ENCODE measurements at regions not wholly inside any gene's neighbourhood (a gene's known extent, or its start where the extent isn't known, plus 50 kb on each side); places are given as distances from the start of the nearest gene placed in this dataset.
"Not testable (repeated sequence)": the region's sequence is repeated elsewhere in the genome, so short reads cannot be mapped to it uniquely, and the experiment has no call there.

DNA sequence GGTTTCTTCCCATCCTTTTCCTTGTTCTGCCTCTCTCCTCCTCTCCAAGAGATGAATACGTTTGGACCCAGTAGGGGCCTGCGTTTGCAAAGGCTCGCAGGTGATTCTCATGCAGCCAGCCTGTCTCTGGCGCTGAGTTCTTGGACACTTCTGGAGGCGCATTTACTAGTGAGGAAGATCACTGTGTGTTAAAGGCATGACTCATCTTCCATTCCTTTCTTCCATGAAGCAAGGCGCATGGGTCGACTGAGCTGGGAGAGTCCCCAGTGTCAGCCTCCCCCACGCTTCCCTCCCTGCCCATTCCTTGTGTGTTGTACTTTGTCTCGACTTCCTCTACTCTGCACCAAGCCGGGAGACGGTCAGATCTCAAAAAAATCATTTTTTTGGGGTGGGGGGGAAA, 159.9 kb upstream of the EEF2KMT start:
- no peak for ATAC-seq (replicated peaks in 6 of 8)
- Histone ChIP-seq H3K4me1 (replicated peaks in 1 of 2) (peaks cover 7 to 13% of the 10 kb centered on the region in 2 donors), H3K4me3 (no peak overlapping the region), H3K27ac (no peak overlapping the region)
- in situ Hi-C loops (cut with MboI; ENCODE audit: low pct_unique_long_range_greater_than_20kb in 2 of 9, low sequenced_read_pairs in 9 of 9, unreplicated experiment in 9 of 9) = no loop called here
- 0 to 40% (median 15%) methylated on average over 1 to 7 of the region's 11 CpGs; no CpG with 5 or more reads in 7 of the 10 experiments for WGBS, 10 experiments

DNA sequence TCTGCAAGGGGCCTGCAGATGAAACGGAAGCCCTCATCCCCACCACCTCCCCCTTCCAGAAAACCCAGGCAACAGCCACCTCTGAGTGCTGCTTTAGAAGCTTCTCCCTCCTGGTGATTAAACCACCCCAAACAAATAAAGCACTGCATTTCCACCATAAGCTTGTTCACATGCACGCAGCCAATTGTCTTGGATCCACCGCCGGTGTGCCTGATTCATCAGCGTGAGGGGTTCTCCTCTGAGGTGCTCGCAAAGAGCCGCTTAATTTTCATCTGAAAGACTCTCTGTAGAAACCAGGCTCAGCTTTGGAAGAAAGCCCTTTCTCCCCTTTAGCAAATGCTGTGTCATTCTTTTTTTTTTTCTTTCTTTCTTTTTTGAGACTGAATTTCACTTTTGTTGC, 155.2 kb upstream of the EEF2KMT start:
- H3K27ac ChIP-seq = no peak overlapping the region
- ATAC-seq (replicated peaks in 6 of 8) = peak in 2 of 8 experiments; percentile 29 to 50
- H3K4me3 ChIP-seq = no peak overlapping the region
- 0 to 12% (median 4%) methylated on average over 1 to 3 of the region's 7 CpGs; no CpG with 5 or more reads in 6 of the 10 experiments for WGBS, 10 experiments
- H3K4me1 ChIP-seq (replicated peaks in 1 of 2) = peaks cover 8 to 18% of the 10 kb centered on the region in 2 donors
- in situ Hi-C loops (cut with MboI; ENCODE audit: low pct_unique_long_range_greater_than_20kb in 2 of 9, low sequenced_read_pairs in 9 of 9, unreplicated experiment in 9 of 9) = no loop called here

DNA sequence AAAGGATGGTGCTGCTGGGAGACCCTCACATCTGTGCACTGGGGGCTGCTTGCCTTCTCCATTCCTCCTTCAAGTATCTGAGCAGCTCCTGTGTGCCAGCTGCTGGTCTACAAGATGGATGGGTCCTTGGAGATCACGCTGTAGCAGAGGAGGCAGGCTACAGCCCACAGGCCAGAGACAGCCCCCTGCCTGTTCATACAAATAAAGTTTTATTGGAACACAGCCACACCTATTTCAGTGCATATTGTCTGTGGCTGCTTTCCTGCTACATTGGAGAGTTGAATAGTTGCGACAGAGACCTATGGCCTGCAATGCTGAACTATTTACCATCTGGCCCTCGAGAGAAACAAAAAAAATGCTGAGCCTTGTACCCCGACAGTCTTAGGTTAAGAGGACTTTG, 149.8 kb upstream of the EEF2KMT start:
- H3K4me3 ChIP-seq; ATAC-seq (replicated peaks in 6 of 8); H3K27ac ChIP-seq: not testable (repeated sequence)
- 0 to 53% (median 50%) methylated on average over 1 to 2 of the region's 4 CpGs; no CpG with 5 or more reads in 5 of the 10 experiments for WGBS, 10 experiments
- peaks cover 0 to 12% of the 10 kb centered on the region in 2 donors for H3K4me1 ChIP-seq (replicated peaks in 1 of 2)
- in situ Hi-C loops (cut with MboI; ENCODE audit: low pct_unique_long_range_greater_than_20kb in 2 of 9, low sequenced_read_pairs in 9 of 9, unreplicated experiment in 9 of 9) = loop anchor here in 6 of 9 experiments (25.0 kb wide), 2 partner anchors 240 to 365 kb away; no protein-coding TSS in a partner anchor

DNA sequence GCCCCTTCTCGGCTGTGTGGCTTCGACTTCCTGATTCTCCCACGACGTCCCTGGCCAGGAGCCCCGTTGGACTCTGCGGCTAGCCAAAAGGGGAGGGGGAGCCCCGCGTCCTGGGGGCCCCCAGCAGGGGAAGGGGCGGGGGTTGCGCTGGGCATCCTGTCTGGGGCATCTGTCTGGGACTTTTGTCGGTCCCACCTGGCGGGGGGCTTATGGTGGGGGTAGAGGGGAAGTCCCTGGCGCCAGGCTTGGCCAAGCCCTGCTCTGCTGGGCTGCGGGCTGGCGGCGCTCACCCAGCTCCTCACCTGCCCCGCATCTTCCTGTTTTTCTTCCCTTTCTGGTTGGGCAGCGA, 142.7 kb upstream of the EEF2KMT start:
- no CpG with 5 or more reads among the region's 18 CpGs for WGBS, 10 experiments
- peak overlapping the region; percentile 42 to 80 (median 44) for H3K4me3 ChIP-seq
- in situ Hi-C loops (cut with MboI; ENCODE audit: low pct_unique_long_range_greater_than_20kb in 2 of 9, low sequenced_read_pairs in 9 of 9, unreplicated experiment in 9 of 9) = loop anchor here in 6 of 9 experiments (25.0 kb wide), 2 partner anchors 247 to 372 kb away; no protein-coding TSS in a partner anchor
- not testable (repeated sequence) for H3K27ac ChIP-seq; ATAC-seq (replicated peaks in 6 of 8); H3K4me1 ChIP-seq (replicated peaks in 1 of 2)

DNA sequence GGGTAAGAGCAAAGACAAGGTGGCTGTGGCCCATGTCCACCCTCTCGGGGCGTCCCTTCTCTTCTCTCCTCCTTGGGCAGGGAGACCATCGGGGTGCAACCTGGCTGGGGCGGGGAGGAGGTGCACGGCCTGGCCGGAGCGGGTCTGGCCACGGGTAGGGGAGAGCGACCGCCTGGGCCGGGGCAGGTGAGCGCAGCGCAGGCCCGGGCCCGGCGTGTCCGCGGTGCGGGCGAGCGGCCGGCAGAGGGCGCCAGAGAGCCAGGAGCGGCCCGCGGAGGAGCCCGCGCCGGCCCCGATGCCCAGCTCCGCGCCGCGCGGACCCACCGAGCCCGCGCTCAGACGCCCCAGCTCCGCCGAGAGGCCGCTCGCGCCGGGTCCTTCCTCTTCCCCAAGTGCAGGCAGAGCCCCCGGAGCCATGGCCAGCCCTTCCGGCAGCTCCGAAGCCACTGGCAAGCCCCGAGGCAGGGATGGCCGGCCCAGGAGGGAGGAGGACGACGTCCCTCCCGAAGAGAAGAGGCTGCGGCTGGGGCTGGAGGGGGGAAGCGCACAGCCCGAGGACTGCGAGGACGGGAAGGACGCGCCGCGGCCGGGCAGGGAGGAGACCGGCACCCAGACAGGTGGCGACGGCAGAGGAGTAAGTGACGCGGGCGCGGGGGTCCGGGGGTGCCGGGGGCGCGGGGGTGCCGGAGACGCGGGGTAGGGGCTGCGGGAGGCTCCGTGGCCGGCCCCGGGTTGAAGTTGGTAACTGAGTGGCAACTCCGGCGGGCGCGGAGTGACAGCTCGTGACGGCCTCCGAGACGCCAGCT, 142.1 kb upstream of the EEF2KMT start:
- H3K4me3 ChIP-seq = peak overlapping the region; percentile 42 to 80 (median 44)
- in situ Hi-C loops (cut with MboI; ENCODE audit: low pct_unique_long_range_greater_than_20kb in 2 of 9, low sequenced_read_pairs in 9 of 9, unreplicated experiment in 9 of 9) = loop anchor here in 6 of 9 experiments (25.0 kb wide), 2 partner anchors 248 to 373 kb away; no protein-coding TSS in a partner anchor
- peak in 4 of 8 experiments; percentile 45 to 54 (median 50) for ATAC-seq (replicated peaks in 6 of 8)

DNA sequence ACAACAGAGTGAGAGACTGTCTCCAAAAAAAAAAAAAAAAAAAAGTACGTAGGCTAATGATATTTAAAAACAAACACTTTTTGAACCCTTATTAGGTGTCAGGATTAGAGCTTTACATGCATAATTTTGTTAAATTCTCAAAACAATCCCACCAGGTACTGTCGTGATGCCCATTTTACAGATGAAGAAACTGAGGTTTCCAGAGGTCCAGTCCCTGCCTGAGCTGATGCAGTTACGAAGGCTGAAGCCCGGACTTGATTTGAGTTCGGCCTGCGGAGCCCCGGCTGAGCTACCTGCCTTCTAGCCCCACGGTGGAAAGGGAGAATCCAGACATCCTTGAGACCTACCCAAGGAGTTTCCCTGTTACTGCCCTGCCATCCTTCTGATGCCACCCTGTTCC, 137.5 kb upstream of the EEF2KMT start:
- H3K4me3 ChIP-seq = no peak overlapping the region
- 0 to 95% (median 70%) methylated on average over 1 to 8 of the region's 8 CpGs; no CpG with 5 or more reads in 1 of the 10 experiments for WGBS, 10 experiments
- H3K4me1 ChIP-seq (replicated peaks in 1 of 2) = no peaks in the 10 kb centered on the region
- in situ Hi-C loops (cut with MboI; ENCODE audit: low pct_unique_long_range_greater_than_20kb in 2 of 9, low sequenced_read_pairs in 9 of 9, unreplicated experiment in 9 of 9) = loop anchor here in 6 of 9 experiments (25.0 kb wide), 2 partner anchors 252 to 377 kb away; no protein-coding TSS in a partner anchor
- no peak for ATAC-seq (replicated peaks in 6 of 8)
- H3K27ac ChIP-seq = no peak overlapping the region

More for the DNA sequence above, 142.1 kb upstream of the EEF2KMT start:
- not testable (repeated sequence) for H3K27ac ChIP-seq; H3K4me1 ChIP-seq (replicated peaks in 1 of 2)
- no CpG with 5 or more reads among the region's 89 CpGs for WGBS, 10 experiments

DNA sequence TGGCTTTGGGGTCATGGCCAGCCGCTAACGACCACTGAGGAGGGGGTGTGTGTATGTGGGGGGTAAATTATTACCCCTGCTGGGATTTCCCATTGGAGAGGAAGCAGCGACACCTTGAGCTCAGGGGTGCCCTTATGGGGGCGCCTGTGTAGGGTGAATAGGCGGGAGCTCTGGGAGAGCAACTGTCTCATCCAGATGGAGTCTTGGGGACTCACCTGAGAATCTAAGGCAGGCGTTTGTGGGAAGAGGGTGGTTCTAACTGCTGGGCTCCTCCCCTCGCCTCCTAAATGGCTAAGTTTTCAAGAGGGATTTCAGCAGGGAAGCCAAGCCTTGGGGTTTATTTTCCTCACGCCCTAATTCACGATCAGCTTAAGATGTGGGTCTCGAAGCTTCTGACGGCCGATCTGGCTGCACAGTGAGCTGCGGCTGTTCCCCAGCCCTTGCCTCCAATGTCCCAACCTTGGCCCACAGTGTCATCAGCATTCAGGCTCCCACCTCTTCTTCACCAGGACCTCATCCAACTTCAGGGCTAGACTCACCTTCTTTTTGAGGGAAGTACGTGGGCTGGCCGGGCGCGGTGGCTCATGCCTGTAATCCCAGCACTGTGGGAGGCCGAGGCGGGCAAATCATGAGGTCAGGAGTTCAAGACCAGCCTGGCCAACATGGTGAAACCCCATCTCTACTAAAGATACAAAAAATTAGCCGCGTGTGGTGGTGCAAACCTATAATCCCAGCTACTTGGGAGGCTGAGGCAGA, 136.9 kb upstream of the EEF2KMT start:
- H3K4me1 ChIP-seq (replicated peaks in 1 of 2) = no peaks in the 10 kb centered on the region
- no peak overlapping the region for H3K27ac ChIP-seq
- WGBS, 10 experiments = 0 to 91% (median 65%) methylated on average over 1 to 13 of the region's 21 CpGs; no CpG with 5 or more reads in 2 of the 10 experiments
- ATAC-seq (replicated peaks in 6 of 8) = no peak
- H3K4me3 ChIP-seq = no peak overlapping the region
- in situ Hi-C loops (cut with MboI; ENCODE audit: low pct_unique_long_range_greater_than_20kb in 2 of 9, low sequenced_read_pairs in 9 of 9, unreplicated experiment in 9 of 9) = loop anchor here in 6 of 9 experiments (25.0 kb wide), 2 partner anchors 253 to 378 kb away; no protein-coding TSS in a partner anchor

DNA sequence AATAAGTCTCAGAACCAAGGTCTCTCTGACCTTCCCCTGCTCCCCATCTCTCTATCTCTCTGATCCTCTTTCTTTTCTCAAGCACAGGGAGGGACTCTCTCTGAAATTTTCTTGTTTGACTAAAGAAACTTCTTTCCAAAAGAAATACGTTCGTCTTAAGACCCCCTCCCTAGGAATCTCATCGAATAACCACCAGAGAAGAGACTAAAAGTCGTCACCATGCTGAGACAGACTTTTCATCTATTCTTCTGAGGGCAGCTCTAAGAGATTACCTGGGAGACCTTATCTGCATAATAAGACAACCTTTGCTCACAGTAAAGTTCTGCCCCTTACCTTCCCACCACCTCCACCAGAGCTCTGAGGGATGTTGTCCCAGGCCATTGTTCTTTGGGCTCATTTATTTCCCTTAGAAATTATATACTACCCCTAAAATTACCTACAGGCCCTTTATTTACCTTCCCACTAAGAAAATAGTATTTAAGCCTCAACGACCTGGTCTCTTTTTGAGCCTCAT, 133.7 kb upstream of the EEF2KMT start:
- Histone ChIP-seq H3K4me1 (replicated peaks in 1 of 2) (peaks cover 2 to 4% of the 10 kb centered on the region in 2 donors), H3K27ac (no peak overlapping the region), H3K4me3 (no peak overlapping the region)
- ATAC-seq (replicated peaks in 6 of 8) = no peak
- 0 to 73% (median 40%) methylated on average over 1 to 5 of the region's 5 CpGs; no CpG with 5 or more reads in 1 of the 10 experiments for WGBS, 10 experiments
- in situ Hi-C loops (cut with MboI; ENCODE audit: low pct_unique_long_range_greater_than_20kb in 2 of 9, low sequenced_read_pairs in 9 of 9, unreplicated experiment in 9 of 9) = loop anchor here in 6 of 9 experiments (25.0 kb wide), 2 partner anchors 256 to 381 kb away; no protein-coding TSS in a partner anchor

DNA sequence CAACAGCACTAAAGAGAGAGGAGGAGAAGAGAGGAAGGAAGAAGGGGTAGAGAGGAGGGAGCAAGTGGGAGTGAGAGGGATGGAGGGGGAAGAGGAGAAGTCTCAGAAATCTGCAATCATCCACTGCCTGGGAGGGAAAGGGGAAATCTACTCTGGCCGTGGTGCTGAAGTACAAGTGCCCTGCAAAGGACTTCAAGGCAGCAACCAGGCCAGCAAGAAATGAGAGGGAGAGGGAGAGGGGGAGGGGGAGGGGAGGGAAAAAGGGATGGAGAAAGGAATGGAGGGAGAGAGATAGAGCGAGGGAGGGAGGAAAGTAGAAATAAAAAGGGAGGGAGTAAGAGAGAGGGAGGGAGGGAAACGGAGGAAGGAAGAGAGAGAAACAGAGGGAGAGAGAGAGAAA, 130.8 kb upstream of the EEF2KMT start:
- ATAC-seq (replicated peaks in 6 of 8) = peak in 1 of 8 experiments; percentile 29
- in situ Hi-C loops (cut with MboI; ENCODE audit: low pct_unique_long_range_greater_than_20kb in 2 of 9, low sequenced_read_pairs in 9 of 9, unreplicated experiment in 9 of 9) = loop anchor here in 6 of 9 experiments (25.0 kb wide), 2 partner anchors 259 to 384 kb away; no protein-coding TSS in a partner anchor
- Histone ChIP-seq H3K27ac (no peak overlapping the region), H3K4me3 (no peak overlapping the region), H3K4me1 (replicated peaks in 1 of 2) (peaks cover 13 to 14% of the 10 kb centered on the region in 2 donors)
- 0 to 60% (median 17%) methylated on average over 1 to 2 of the region's 3 CpGs; no CpG with 5 or more reads in 4 of the 10 experiments for WGBS, 10 experiments

DNA sequence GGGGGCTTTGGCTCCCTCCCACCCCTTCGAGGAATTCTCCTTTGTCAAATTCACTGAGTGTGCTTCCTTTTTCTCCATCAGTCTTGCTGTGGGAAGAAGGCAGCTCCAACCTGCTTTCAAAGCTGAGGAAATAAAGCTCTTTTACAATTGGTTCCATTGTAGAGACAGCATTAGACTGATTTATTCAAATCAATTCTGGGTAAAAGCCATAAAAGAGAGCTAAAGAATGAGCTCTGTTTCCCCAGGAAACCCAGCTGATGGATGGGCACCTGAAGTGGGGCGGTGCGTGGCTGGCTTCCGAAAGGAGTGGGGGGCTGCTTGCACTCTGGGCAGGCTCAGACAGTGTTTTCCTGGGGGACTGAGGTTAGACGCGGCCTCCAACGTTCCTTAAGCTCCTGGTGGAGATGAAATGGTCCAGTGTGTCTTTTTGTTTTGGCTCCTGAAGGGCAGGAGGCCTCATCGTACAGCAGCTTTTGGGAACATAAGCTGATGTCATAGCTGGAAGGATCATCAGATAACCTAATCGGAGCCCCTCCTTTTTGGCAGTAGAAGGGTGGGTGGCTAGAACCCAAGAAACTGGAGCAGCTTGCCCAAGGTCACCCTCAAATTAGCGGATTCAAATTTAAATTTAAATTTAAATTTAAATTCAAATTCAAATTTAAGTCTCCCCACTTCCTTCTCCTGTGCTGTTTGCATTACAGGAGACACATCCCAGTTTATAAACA, 128.5 kb upstream of the EEF2KMT start:
- in situ Hi-C loops (cut with MboI; ENCODE audit: low pct_unique_long_range_greater_than_20kb in 2 of 9, low sequenced_read_pairs in 9 of 9, unreplicated experiment in 9 of 9) = loop anchor here in 6 of 9 experiments (25.0 kb wide), 2 partner anchors 261 to 386 kb away; no protein-coding TSS in a partner anchor
- peak in 4 of 8 experiments; percentile 50 to 80 (median 72) for ATAC-seq (replicated peaks in 6 of 8)
- peaks cover 13 to 14% of the 10 kb centered on the region in 2 donors for H3K4me1 ChIP-seq (replicated peaks in 1 of 2)
- WGBS, 10 experiments = 0 to 64% (median 26%) methylated on average over 2 to 9 of the region's 10 CpGs; no CpG with 5 or more reads in 1 of the 10 experiments
- H3K4me3 ChIP-seq = no peak overlapping the region
- peak overlapping the region in 1 of 2 donors; percentile 42 for H3K27ac ChIP-seq

DNA sequence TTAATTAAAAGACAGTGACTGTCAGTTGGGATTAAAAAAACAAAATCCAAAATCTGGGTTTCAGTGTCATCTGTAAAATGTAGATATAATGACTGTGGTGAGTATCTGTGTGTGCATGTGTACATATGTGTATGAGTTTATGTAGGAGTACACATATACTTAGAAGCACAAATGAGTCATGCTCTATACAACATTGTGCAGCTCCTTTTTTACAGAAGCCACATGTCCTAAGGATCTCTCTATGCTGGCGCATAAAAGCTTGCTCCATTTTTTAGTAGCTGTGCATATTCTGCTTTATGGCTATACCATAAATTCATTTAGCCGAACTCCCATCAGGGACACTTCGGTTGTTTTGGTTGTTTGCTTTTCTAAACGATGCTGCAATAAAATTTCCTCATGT, 125.2 kb upstream of the EEF2KMT start:
- no peak overlapping the region for H3K27ac ChIP-seq
- in situ Hi-C loops (cut with MboI; ENCODE audit: low pct_unique_long_range_greater_than_20kb in 2 of 9, low sequenced_read_pairs in 9 of 9, unreplicated experiment in 9 of 9) = no loop called here
- peak in 1 of 8 experiments; percentile 63 for ATAC-seq (replicated peaks in 6 of 8)
- WGBS, 10 experiments = 18 to 87% (median 60%) methylated on average over 2 to 4 of the region's 4 CpGs; no CpG with 5 or more reads in 3 of the 10 experiments
- no peak overlapping the region for H3K4me3 ChIP-seq
- peaks cover 13 to 14% of the 10 kb centered on the region in 2 donors for H3K4me1 ChIP-seq (replicated peaks in 1 of 2)

DNA sequence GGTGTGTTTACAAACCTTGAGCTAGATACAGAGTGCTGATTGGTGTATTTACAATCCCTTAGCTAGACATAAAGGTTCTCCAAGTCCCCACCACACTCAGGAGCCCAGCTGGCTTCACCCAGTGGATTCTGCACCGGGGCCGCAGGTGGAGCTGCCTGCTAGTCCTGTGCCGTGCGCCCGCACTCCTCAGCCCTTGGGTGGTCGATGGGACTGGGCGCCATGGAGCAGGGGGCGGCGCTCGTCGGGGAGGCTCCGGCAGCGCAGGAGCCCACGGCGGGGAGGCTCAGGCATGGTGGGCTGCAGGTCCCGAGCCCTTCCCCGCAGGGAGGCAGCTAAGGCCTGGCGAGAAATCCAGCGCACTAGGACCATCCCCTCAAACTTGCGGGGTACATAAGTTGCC, 124.2 kb upstream of the EEF2KMT start:
- H3K4me3 ChIP-seq; ATAC-seq (replicated peaks in 6 of 8); H3K27ac ChIP-seq; in situ Hi-C loops (cut with MboI; ENCODE audit: low pct_unique_long_range_greater_than_20kb in 2 of 9, low sequenced_read_pairs in 9 of 9, unreplicated experiment in 9 of 9): not testable (repeated sequence)
- 0 to 100% (median 94%) methylated on average over 2 to 7 of the region's 20 CpGs; no CpG with 5 or more reads in 7 of the 10 experiments for WGBS, 10 experiments
- peaks cover 13 to 14% of the 10 kb centered on the region in 2 donors for H3K4me1 ChIP-seq (replicated peaks in 1 of 2)

All from motor neuron (in vitro differentiated cells).